Spleen (tissue), 7 donors: ENCODE measurements at regions not wholly inside any gene's neighbourhood (a gene's known extent, or its start where the extent isn't known, plus 50 kb on each side); places are given as distances from the start of the nearest gene placed in this dataset.

Source experiments
- CTCF ChIP-seq, 11 experiments: fragments of 200-600 bp in 7 of 11; fragments of 450-650 bp in 4 of 11; sonication (generic) in 4 of 11; IDR thresholded peaks in 8 of 11; conservative IDR thresholded peaks in 3 of 11; 1 replicate in 7 of 11; 2 replicates in 4 of 11; pipeline versions ENCODE4 v1.4.0 to v1.8.0; 2016 to 2021; ENCODE audit warnings: antibody characterized with exemption in 11 of 11, inconsistent platforms in 4 of 11, mild to moderate bottlenecking in 1 of 11
- POLR2AphosphoS5 ChIP-seq, 3 donors: sonication (generic); formaldehyde crosslinking; IDR thresholded peaks; one replicate each; pipeline ENCODE4 v1.5.1; 2017; ENCODE audit warnings: antibody characterized with exemption in 3 of 3
- donor health status: DM: no; HTN: no; CAD: no; lungs with moderate emphysema.
- donor health status: DM: no; HTN: no; CAD: no.
- donor health status: DM: no; HTN: no; CAD: no.

- TF ChIP-seq CTCF (IDR thresholded peaks at IDR 0.05 in 8 of 11, conservative IDR thresholded peaks at IDR 0.05 in 3 of 11) (no peak), POLR2AphosphoS5 (IDR thresholded peaks at IDR 0.05) (no peak)
Measured at GRCh38 chr4:96685691-96686090, 845.8 kb downstream of the PDHA2 start.
